HepG2 (cell line): ENCODE measurements at regions not wholly inside any gene's neighbourhood (a gene's known extent, or its start where the extent isn't known, plus 50 kb on each side); places are given as distances from the start of the nearest gene placed in this dataset.

Experiments used
- ATAC-seq: fragments of 200-7000 bp; cut with Tn5 transposase; 3 replicates; pipeline ENCODE4 v1.9.1; 2020; ENCODE audit warnings: mild to moderate bottlenecking, moderate library complexity
- BruUV-seq: library from RNA; stranded (reverse); fragments of 400-500 nt; replicated peaks from 2 replicates; lab custom pipeline; 2021; lab: Mats Ljungman, UMichigan
- CTCF ChIA-PET: fragments of 300-600 bp; formaldehyde crosslinking; extraction: SDS; loops from one replicate; lab custom pipeline; 2021; ENCODE audit warnings: low total read pairs, inconsistent platforms, low intra/inter-chr PET ratio; lab: Yijun Ruan, JAX
- POLR2A ChIA-PET: fragments of 350-600 bp; sonication (Branson Sonifier 250); formaldehyde crosslinking; loops from one replicate; lab custom pipeline; 2020; ENCODE audit warnings: antibody characterized with exemption, inconsistent platforms; lab: Yijun Ruan, JAX
- DNase-seq: peaks from one replicate; pipeline ENCODE4 v3.0.0-alpha.2; 2015; ENCODE audit warnings: low spot score
- FAIRE-seq: peaks from 3 replicates; lab custom pipeline; 2011; peaks lifted over from hg19 to GRCh38; lab: Jason Lieb, UNC
- H2AFZ ChIP-seq: one replicate; pipeline ENCODE4 v1.6.1; 2011; ENCODE audit warnings: low read length, inconsistent platforms
- H3K27ac ChIP-seq: fragments of 300-600 bp; 3 replicates; pipeline ENCODE4 v1.8.0; 2011; ENCODE audit warnings: mixed run types, mild to moderate bottlenecking, mixed read lengths, low read length, inconsistent platforms; ENCODE audit not compliant: insufficient read depth; ENCODE audit errors: extremely low read length
- H3K27me3 ChIP-seq, 2 experiments: fragments of 200-600 bp in 1 of 2; 2 replicates in 1 of 2; 3 replicates in 1 of 2; pipeline versions ENCODE4 v1.6.0 to v1.8.0; 2011; ENCODE audit warnings: low read length in 2 of 2, mild to moderate bottlenecking in 2 of 2, moderate library complexity in 2 of 2, inconsistent platforms in 1 of 2; ENCODE audit not compliant: insufficient read depth in 2 of 2, control insufficient read depth in 1 of 2
- H3K36me3 ChIP-seq, 2 experiments: fragments of 200-600 bp in 1 of 2; replicated peaks in 1 of 2; 2 replicates in 1 of 2; 3 replicates in 1 of 2; pipeline versions ENCODE4 v1.5.1 to v1.8.0; 2011; ENCODE audit warnings: low read length in 2 of 2, inconsistent platforms in 1 of 2; ENCODE audit not compliant: insufficient read depth in 2 of 2, control insufficient read depth in 1 of 2
- H3K4me1 ChIP-seq: 2 replicates; pipeline ENCODE4 v1.5.1; 2012; ENCODE audit warnings: low read length, inconsistent platforms; ENCODE audit not compliant: insufficient read depth
- H3K4me2 ChIP-seq: 2 replicates; pipeline ENCODE4 v1.6.0; 2011; ENCODE audit warnings: low read depth, low read length, inconsistent platforms
- H3K4me3 ChIP-seq, 3 experiments: fragments of 200-600 bp in 1 of 3; sonication (generic), shearing (Covaris generic) in 1 of 3; replicated peaks in 1 of 3; 2 replicates each; pipeline ENCODE4 v1.5.1; 2011 to 2016; ENCODE audit warnings: low read length in 3 of 3, inconsistent platforms in 2 of 3, low read depth in 2 of 3, mild to moderate bottlenecking in 2 of 3, control low read depth in 1 of 3, mixed read lengths in 1 of 3; ENCODE audit not compliant: insufficient read depth in 1 of 3
- H3K79me2 ChIP-seq: one replicate; pipeline ENCODE4 v1.6.1; 2011; ENCODE audit warnings: low read length, inconsistent platforms; ENCODE audit not compliant: insufficient read depth
- H3K9ac ChIP-seq: 2 replicates; pipeline ENCODE4 v1.6.0; 2011; ENCODE audit warnings: mild to moderate bottlenecking, low read depth, low read length, inconsistent platforms; ENCODE audit not compliant: insufficient read depth
- H3K9me3 ChIP-seq: 2 replicates; pipeline ENCODE4 v1.5.1; 2012; ENCODE audit warnings: mild to moderate bottlenecking, low read length
- H4K20me1 ChIP-seq: 2 replicates; pipeline ENCODE4 v1.6.0; 2011; ENCODE audit warnings: inconsistent platforms, mild to moderate bottlenecking, low read length, moderate library complexity; ENCODE audit not compliant: insufficient read depth
- ATF7-NPFF ChIP-seq: sonication (generic); formaldehyde crosslinking; IDR thresholded peaks from 2 replicates; pipeline ENCODE4 v1.8.1; 2023; ENCODE audit warnings: mild to moderate bottlenecking, low read depth, missing genetic modification reagents, moderate library complexity
- KMT2B ChIP-seq: IDR thresholded peaks from 2 replicates; pipeline ENCODE4 v1.6.1; 2016; ENCODE audit warnings: missing genetic modification reagents, missing compliant biosample characterization
- NFRKB ChIP-seq: fragments of 450-650 bp; IDR thresholded peaks from 2 replicates; pipeline ENCODE4 v1.6.1; 2017
- PAF1 ChIP-seq: IDR thresholded peaks from 2 replicates; pipeline ENCODE4 v1.6.1; 2016; ENCODE audit warnings: missing genetic modification reagents, missing compliant biosample characterization
- PAWR ChIP-seq: sonication (generic); formaldehyde crosslinking; IDR thresholded peaks from 2 replicates; pipeline ENCODE4 v1.4.0; 2020; ENCODE audit warnings: missing genetic modification reagents, mild to moderate bottlenecking, borderline replicate concordance
- RBM22 ChIP-seq: fragments of 200-400 bp; formaldehyde crosslinking; optimal IDR thresholded peaks from 2 replicates; pipeline ENCODE3; 2017; ENCODE audit warnings: mild to moderate bottlenecking, low read length, moderate library complexity
- SOX6 ChIP-seq, 2 experiments: fragments of 450-650 bp in 1 of 2; sonication (generic) in 1 of 2; formaldehyde crosslinking in 1 of 2; IDR thresholded peaks; 2 replicates each; pipeline versions ENCODE4 v1.4.0 to v1.6.1; 2017 to 2020; ENCODE audit warnings: antibody characterized with exemption in 1 of 2, mild to moderate bottlenecking in 1 of 2, missing genetic modification reagents in 1 of 2
- ZNF431 ChIP-seq: sonication (generic); formaldehyde crosslinking; IDR thresholded peaks from 2 replicates; pipeline ENCODE4 v1.9.0; 2022; ENCODE audit warnings: missing genetic modification reagents, low read depth, mild to moderate bottlenecking, borderline replicate concordance
- in situ Hi-C: cut with HindIII; loops from 2 replicates; pipeline ENCODE4 v1.10.0; 2017; ENCODE audit warnings: low pct_unique_long_range_greater_than_20kb; ENCODE audit not compliant: extremely low pct_ligation_motif_present
- intact Hi-C: fragments of 100-400 bp; cut with micrococcal nuclease; formaldehyde crosslinking; loops from one replicate; pipeline ENCODE4 v1.10.0; 2022; ENCODE audit not compliant: unreplicated experiment
- TF ChIP-seq, protein P1 (sequence below): sonication (generic); formaldehyde crosslinking; conservative IDR thresholded peaks from 2 replicates; pipeline ENCODE4 v1.5.0; 2020; ENCODE audit warnings: missing genetic modification reagents
- TF ChIP-seq, protein P2 (sequence below): sonication (generic); formaldehyde crosslinking; IDR thresholded peaks from 2 replicates; pipeline ENCODE4 v1.4.0; 2020; ENCODE audit warnings: mild to moderate bottlenecking, low read depth, missing genetic modification reagents
- TF ChIP-seq, protein P3 (sequence below): conservative IDR thresholded peaks from 2 replicates; pipeline ENCODE4 v1.6.1; 2018; ENCODE audit warnings: missing genetic modification reagents
- TF ChIP-seq, protein P4 (sequence below): sonication (generic); formaldehyde crosslinking; IDR thresholded peaks from 2 replicates; pipeline ENCODE4 v1.4.0; 2020; ENCODE audit warnings: missing genetic modification reagents
- TF ChIP-seq, protein P5 (sequence below): sonication (generic); formaldehyde crosslinking; IDR thresholded peaks from 2 replicates; pipeline ENCODE4 v1.4.0; 2020; ENCODE audit warnings: missing genetic modification reagents, borderline replicate concordance

DNA sequence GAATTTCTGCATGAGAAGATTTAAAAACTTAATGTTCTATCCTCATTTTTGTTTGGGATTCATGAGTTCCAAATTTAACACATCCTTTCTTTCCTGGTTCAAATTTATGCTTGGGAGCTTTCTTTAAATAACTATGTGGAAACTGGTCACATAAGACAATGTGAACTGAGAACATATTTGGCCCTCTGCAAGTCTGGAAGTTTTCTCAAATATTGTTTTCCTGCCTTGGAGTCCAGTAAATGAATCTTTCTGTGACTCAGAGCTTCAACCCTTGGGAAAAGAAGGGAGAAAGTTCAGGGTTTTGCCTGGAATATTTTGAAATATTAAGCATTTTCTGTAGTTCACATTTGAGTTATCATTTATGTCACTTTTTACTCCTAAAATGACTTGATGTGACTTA is 559.0 kb upstream of the NRP1 start:
- no peak overlapping the region for H3K4me3 ChIP-seq
- BruUV-seq = no TSS peak
- no peaks in the 10 kb centered on the region for H3K79me2 ChIP-seq
- intact Hi-C loops (no loop called here), in situ Hi-C loops (no loop called here)
- no peaks in the 10 kb centered on the region for H3K36me3 ChIP-seq
- DNase-seq (no peak), ATAC-seq (no peak), FAIRE-seq (no peak)
- no peak overlapping the region for H3K4me2 ChIP-seq
- ChIA-PET POLR2A (no interaction called here), CTCF (no interaction called here)
- H4K20me1 ChIP-seq = no peaks in the 10 kb centered on the region
- no peaks in the 10 kb centered on the region for H3K27me3 ChIP-seq
- no peak overlapping the region for H3K9ac ChIP-seq
- no peak overlapping the region for H2AFZ ChIP-seq
- H3K27ac ChIP-seq = no peak overlapping the region
- TF ChIP-seq, protein P1, sequence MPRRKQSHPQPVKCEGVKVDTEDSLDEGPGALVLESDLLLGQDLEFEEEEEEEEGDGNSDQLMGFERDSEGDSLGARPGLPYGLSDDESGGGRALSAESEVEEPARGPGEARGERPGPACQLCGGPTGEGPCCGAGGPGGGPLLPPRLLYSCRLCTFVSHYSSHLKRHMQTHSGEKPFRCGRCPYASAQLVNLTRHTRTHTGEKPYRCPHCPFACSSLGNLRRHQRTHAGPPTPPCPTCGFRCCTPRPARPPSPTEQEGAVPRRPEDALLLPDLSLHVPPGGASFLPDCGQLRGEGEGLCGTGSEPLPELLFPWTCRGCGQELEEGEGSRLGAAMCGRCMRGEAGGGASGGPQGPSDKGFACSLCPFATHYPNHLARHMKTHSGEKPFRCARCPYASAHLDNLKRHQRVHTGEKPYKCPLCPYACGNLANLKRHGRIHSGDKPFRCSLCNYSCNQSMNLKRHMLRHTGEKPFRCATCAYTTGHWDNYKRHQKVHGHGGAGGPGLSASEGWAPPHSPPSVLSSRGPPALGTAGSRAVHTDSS (CRISPR knock-in tag) = no peak
- no peak for TF ChIP-seq PAWR (CRISPR knock-in tag)
- TF ChIP-seq ATF7-NPFF (CRISPR knock-in tag) = no peak
- TF ChIP-seq, protein P2, sequence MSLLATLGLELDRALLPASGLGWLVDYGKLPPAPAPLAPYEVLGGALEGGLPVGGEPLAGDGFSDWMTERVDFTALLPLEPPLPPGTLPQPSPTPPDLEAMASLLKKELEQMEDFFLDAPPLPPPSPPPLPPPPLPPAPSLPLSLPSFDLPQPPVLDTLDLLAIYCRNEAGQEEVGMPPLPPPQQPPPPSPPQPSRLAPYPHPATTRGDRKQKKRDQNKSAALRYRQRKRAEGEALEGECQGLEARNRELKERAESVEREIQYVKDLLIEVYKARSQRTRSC (CRISPR knock-in tag) = no peak
- no peak for TF ChIP-seq NFRKB
- no peak for TF ChIP-seq PAF1 (CRISPR knock-in tag)
- TF ChIP-seq, protein P3, sequence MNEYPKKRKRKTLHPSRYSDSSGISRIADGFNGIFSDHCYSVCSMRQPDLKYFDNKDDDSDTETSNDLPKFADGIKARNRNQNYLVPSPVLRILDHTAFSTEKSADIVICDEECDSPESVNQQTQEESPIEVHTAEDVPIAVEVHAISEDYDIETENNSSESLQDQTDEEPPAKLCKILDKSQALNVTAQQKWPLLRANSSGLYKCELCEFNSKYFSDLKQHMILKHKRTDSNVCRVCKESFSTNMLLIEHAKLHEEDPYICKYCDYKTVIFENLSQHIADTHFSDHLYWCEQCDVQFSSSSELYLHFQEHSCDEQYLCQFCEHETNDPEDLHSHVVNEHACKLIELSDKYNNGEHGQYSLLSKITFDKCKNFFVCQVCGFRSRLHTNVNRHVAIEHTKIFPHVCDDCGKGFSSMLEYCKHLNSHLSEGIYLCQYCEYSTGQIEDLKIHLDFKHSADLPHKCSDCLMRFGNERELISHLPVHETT (CRISPR knock-in tag) = no peak
- TF ChIP-seq, protein P4, sequence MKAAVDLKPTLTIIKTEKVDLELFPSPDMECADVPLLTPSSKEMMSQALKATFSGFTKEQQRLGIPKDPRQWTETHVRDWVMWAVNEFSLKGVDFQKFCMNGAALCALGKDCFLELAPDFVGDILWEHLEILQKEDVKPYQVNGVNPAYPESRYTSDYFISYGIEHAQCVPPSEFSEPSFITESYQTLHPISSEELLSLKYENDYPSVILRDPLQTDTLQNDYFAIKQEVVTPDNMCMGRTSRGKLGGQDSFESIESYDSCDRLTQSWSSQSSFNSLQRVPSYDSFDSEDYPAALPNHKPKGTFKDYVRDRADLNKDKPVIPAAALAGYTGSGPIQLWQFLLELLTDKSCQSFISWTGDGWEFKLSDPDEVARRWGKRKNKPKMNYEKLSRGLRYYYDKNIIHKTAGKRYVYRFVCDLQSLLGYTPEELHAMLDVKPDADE = no peak
- TF ChIP-seq KMT2B (CRISPR knock-in tag) = no peak
- TF ChIP-seq ZNF431 (CRISPR knock-in tag) = no peak
- TF ChIP-seq SOX6 (IDR thresholded peaks at IDR 0.05) = no peak
- TF ChIP-seq SOX6 (CRISPR knock-in tag; IDR thresholded peaks at IDR 0.05) = no peak
- TF ChIP-seq RBM22 = no peak
- TF ChIP-seq, protein P5, sequence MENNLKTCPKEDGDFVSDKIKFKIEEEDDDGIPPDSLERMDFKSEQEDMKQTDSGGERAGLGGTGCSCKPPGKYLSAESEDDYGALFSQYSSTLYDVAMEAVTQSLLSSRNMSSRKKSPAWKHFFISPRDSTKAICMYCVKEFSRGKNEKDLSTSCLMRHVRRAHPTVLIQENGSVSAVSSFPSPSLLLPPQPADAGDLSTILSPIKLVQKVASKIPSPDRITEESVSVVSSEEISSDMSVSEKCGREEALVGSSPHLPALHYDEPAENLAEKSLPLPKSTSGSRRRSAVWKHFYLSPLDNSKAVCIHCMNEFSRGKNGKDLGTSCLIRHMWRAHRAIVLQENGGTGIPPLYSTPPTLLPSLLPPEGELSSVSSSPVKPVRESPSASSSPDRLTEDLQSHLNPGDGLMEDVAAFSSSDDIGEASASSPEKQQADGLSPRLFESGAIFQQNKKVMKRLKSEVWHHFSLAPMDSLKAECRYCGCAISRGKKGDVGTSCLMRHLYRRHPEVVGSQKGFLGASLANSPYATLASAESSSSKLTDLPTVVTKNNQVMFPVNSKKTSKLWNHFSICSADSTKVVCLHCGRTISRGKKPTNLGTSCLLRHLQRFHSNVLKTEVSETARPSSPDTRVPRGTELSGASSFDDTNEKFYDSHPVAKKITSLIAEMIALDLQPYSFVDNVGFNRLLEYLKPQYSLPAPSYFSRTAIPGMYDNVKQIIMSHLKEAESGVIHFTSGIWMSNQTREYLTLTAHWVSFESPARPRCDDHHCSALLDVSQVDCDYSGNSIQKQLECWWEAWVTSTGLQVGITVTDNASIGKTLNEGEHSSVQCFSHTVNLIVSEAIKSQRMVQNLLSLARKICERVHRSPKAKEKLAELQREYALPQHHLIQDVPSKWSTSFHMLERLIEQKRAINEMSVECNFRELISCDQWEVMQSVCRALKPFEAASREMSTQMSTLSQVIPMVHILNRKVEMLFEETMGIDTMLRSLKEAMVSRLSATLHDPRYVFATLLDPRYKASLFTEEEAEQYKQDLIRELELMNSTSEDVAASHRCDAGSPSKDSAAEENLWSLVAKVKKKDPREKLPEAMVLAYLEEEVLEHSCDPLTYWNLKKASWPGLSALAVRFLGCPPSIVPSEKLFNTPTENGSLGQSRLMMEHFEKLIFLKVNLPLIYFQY (CRISPR knock-in tag) = no peak
- no peaks in the 10 kb centered on the region for H3K9me3 ChIP-seq
- peaks cover 6% of the 10 kb centered on the region; the same call in 1 of the 2 replicates for H3K4me1 ChIP-seq
